Effector memory CD4-positive, alpha-beta T cell (primary cell): ENCODE measurements at regions not wholly inside any gene's neighbourhood (a gene's known extent, or its start where the extent isn't known, plus 50 kb on each side); places are given as distances from the start of the nearest gene placed in this dataset.

Source experiments
- DNase-seq, 3 donors: peaks; one replicate each; pipeline ENCODE4 v3.0.0-alpha.2; 2020
- H3K27ac ChIP-seq: 2 replicates; pipeline ENCODE4 v1.7.0; 2013; ENCODE audit warnings: mild to moderate bottlenecking, low read length, moderate library complexity; ENCODE audit not compliant: insufficient read depth, poor library complexity, severe bottlenecking
- H3K27me3 ChIP-seq: replicated peaks from 2 replicates; pipeline ENCODE4 v1.7.0; 2013; ENCODE audit warnings: mild to moderate bottlenecking, low read length; ENCODE audit not compliant: insufficient read depth, control insufficient read depth, poor library complexity, severe bottlenecking
- H3K36me3 ChIP-seq: 2 replicates; pipeline ENCODE4 v1.7.0; 2013; ENCODE audit warnings: mild to moderate bottlenecking, low read length, moderate library complexity; ENCODE audit not compliant: control insufficient read depth, insufficient read depth
- H3K4me1 ChIP-seq: 2 replicates; pipeline ENCODE4 v1.7.0; 2013; ENCODE audit warnings: low read length, mild to moderate bottlenecking; ENCODE audit not compliant: control insufficient read depth, insufficient read depth, poor library complexity, severe bottlenecking
- H3K4me3 ChIP-seq: 2 replicates; pipeline ENCODE4 v1.7.0; 2013; ENCODE audit warnings: low read length, low read depth, mild to moderate bottlenecking; ENCODE audit not compliant: insufficient read depth, poor library complexity, severe bottlenecking
- H3K9me3 ChIP-seq: 2 replicates; pipeline ENCODE4 v1.7.0; 2013; ENCODE audit warnings: mild to moderate bottlenecking, low read length, moderate library complexity; ENCODE audit not compliant: control insufficient read depth

GRCh38 chr1:65486613-65487012 is 66.1 kb downstream of the LEPR start:
- H3K36me3 ChIP-seq = no peaks in the 10 kb centered on the region
- no peaks in the 10 kb centered on the region for H3K9me3 ChIP-seq
- no peak overlapping the region for H3K4me3 ChIP-seq
- DNase-seq = no peak
- H3K27me3 ChIP-seq = no peaks in the 10 kb centered on the region
- H3K27ac ChIP-seq = no peak overlapping the region
- no peaks in the 10 kb centered on the region for H3K4me1 ChIP-seq

DNA sequence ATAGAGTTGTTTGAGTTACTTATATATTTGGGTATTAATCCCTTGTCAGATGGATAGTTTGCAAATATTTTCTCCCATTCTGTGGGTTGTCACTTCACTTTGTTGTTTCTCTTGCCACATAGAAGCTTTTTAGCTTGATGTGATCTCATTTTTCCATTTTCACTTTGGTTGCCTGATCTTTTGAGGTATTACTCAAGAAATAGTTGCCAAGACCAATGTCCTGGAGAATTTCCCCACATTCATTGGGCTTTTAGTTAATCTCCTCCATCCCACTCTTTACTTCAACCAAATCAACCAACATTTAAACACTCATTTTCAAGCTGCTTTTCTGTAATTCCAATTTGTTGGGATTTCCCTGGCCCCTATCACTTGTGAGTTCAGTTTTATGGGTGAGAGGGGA is 69.0 kb downstream of the LEPR start:
- no peaks in the 10 kb centered on the region for H3K9me3 ChIP-seq
- H3K4me3 ChIP-seq = no peak overlapping the region
- H3K36me3 ChIP-seq = no peaks in the 10 kb centered on the region
- H3K4me1 ChIP-seq = no peaks in the 10 kb centered on the region
- DNase-seq = no peak
- no peak overlapping the region for H3K27ac ChIP-seq
- no peaks in the 10 kb centered on the region for H3K27me3 ChIP-seq

DNA sequence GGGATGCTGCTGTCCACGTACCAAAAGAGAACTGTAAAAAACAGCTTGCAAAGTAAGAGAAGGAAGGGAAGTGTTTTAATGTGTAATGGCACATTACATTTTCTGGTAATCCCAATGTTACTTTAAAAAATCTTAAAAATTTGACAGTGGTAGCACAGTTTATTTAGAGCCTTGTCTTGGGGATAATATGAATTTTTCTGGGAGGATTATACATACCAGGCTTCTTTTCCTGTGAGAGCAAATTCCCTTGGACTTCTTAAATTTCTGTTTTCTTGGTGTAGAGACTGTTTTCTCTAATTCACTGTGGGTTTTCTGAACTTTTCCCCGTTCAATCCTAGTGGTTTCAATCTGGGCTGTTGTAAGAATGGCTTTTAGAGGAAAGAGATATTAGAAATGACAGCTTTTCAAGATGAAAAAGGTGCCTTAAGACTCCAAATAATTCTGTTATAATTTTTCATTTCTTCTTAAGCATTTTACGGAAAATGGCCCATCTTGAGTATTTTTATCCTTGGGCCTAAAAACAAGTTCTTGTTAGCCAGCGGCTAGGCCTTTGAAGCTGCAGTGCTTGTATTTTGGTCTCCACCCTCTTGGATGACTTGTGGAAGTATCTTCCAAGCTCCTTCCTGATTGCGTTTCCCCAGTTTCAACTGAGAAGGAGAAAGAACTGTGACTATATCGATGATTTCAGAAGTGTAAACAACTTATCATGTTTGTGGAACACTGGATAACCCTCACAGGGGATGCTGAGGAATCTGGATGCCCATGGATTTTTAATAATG is 70.0 kb downstream of the LEPR start:
- H3K4me1 ChIP-seq = no peaks in the 10 kb centered on the region
- H3K9me3 ChIP-seq = no peaks in the 10 kb centered on the region
- H3K36me3 ChIP-seq = no peaks in the 10 kb centered on the region
- H3K27me3 ChIP-seq = no peaks in the 10 kb centered on the region
- H3K4me3 ChIP-seq = no peak overlapping the region
- no peak overlapping the region for H3K27ac ChIP-seq
- no peak for DNase-seq

DNA sequence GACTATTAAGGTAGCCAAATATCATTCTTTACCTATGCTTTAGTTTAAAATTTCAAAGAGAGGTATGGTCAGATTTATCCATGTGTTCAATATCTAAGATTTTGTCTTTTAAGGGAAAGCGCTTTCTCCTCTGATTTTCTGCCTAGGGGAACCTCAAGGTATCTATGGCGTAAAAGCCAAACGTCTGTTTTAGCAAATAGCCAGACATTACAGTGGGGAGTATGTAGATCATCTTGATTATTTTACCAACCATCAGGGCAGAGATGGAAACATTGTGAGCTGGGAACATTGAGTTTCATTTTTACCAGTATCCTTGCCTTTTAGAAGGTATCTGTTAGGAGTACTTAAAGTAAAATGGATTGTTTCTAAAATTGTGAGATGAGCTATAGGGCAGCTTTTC is 71.0 kb downstream of the LEPR start:
- Histone ChIP-seq H3K27me3 (no peaks in the 10 kb centered on the region), H3K36me3 (no peaks in the 10 kb centered on the region), H3K9me3 (no peaks in the 10 kb centered on the region), H3K4me3 (no peak overlapping the region), H3K27ac (no peak overlapping the region), H3K4me1 (no peaks in the 10 kb centered on the region)
- DNase-seq = no peak

GRCh38 chr1:65493802-65494201 is 73.3 kb downstream of the LEPR start:
- Histone ChIP-seq H3K27me3 (no peaks in the 10 kb centered on the region), H3K4me1 (no peaks in the 10 kb centered on the region), H3K4me3 (no peak overlapping the region), H3K36me3 (no peaks in the 10 kb centered on the region), H3K27ac (no peak overlapping the region), H3K9me3 (no peaks in the 10 kb centered on the region)
- DNase-seq = no peak

DNA sequence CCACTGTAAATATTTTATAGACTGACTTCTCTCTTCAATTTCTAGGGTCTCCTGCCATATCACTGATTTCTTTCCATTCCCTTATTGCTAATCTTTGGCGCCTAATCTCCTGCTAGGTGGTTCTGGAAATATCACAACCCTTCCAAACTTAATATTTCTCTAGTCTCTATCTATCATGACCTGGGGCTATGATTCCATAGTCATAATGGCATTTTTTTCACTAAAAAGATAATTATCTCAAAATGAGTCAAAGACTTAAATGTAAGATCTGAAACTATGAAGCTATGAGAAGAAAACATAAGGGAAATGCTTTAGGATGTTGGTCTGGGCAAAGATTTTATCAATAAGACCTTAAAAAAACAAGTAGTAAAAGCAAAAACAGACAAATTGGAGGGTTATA is 74.2 kb downstream of the LEPR start:
- H3K4me3 ChIP-seq = no peak overlapping the region
- no peaks in the 10 kb centered on the region for H3K9me3 ChIP-seq
- no peak overlapping the region for H3K27ac ChIP-seq
- H3K27me3 ChIP-seq = no peaks in the 10 kb centered on the region
- H3K36me3 ChIP-seq = no peaks in the 10 kb centered on the region
- H3K4me1 ChIP-seq = no peaks in the 10 kb centered on the region
- no peak for DNase-seq

DNA sequence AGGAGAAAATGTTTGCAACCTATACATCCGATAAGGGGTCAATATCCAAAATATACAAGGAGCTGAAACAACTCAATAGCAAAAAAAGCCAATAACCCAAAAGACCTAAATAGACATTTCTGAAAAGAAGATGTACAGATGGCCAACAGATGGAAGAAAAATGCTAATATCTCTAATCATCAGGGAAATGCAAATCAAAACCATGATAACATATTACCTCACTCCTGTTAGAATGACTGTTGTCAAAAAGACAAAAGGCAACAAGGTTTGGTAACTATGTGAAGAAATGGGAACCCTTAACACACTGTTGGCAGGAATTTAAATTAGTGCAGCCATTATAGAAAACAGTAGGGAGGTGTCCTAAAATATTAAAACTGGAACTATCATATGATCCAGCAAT is 74.7 kb downstream of the LEPR start:
- no peak for DNase-seq
- Histone ChIP-seq H3K4me3 (no peak overlapping the region), H3K9me3 (no peaks in the 10 kb centered on the region), H3K27me3 (no peaks in the 10 kb centered on the region), H3K36me3 (no peaks in the 10 kb centered on the region), H3K4me1 (no peaks in the 10 kb centered on the region), H3K27ac (no peak overlapping the region)

DNA sequence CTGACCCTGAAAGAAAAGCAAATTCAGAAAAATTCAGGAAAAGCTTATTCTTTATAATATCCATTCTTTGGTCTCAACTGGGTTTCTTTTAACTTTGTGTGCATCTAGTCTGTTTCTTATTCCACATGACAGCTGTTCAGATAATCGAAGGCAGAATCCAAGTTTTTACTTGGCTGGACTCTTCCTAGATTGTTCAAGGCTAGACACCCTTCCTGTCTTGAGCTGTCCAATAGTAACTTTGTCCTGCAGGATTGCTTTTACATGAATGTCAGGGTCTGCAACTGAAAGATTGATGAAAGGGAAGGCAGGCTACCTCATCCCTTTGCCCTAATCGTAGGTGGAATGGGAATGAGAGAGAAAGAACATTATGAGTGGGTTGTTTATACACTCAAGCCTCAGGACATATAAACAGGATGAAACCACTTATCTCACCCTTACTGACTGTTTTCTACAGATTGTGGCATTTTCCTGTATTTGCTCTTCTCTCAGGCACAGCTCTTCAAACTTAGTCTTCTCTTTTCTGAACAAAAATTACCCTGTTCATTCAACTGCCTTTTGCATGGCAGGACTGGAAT is 76.9 kb downstream of the LEPR start:
- Histone ChIP-seq H3K4me1 (no peaks in the 10 kb centered on the region), H3K27me3 (no peaks in the 10 kb centered on the region), H3K4me3 (no peak overlapping the region), H3K9me3 (no peaks in the 10 kb centered on the region), H3K27ac (no peak overlapping the region), H3K36me3 (no peaks in the 10 kb centered on the region)
- no peak for DNase-seq

GRCh38 chr1:65503427-65503826 is 83.0 kb downstream of the LEPR start:
- no peaks in the 10 kb centered on the region for H3K27me3 ChIP-seq
- no peaks in the 10 kb centered on the region for H3K36me3 ChIP-seq
- H3K27ac ChIP-seq = no peak overlapping the region
- no peak overlapping the region for H3K4me3 ChIP-seq
- H3K4me1 ChIP-seq = no peaks in the 10 kb centered on the region
- H3K9me3 ChIP-seq = no peaks in the 10 kb centered on the region
- no peak for DNase-seq

GRCh38 chr1:65504263-65504662 is 83.8 kb downstream of the LEPR start:
- H3K27me3 ChIP-seq = no peaks in the 10 kb centered on the region
- DNase-seq = no peak
- no peaks in the 10 kb centered on the region for H3K36me3 ChIP-seq
- no peaks in the 10 kb centered on the region for H3K9me3 ChIP-seq
- H3K4me1 ChIP-seq = no peaks in the 10 kb centered on the region
- H3K27ac ChIP-seq = no peak overlapping the region
- no peak overlapping the region for H3K4me3 ChIP-seq
